GM12864 (cell line): ENCODE measurements at regions not wholly inside any gene's neighbourhood (a gene's known extent, or its start where the extent isn't known, plus 50 kb on each side); places are given as distances from the start of the nearest gene placed in this dataset.
"Not testable (repeated sequence)": the region's sequence is repeated elsewhere in the genome, so short reads cannot be mapped to it uniquely, and the experiment has no call there.

Source experiments
- DNase-seq: peaks from one replicate; pipeline ENCODE4 v3.0.0-alpha.2; 2011; ENCODE audit warnings: low read depth
- H3K4me3 ChIP-seq: 2 replicates; pipeline ENCODE4 v1.5.1; 2011; ENCODE audit warnings: mild to moderate bottlenecking, low read depth, low read length, control low read depth
- CTCF ChIP-seq: IDR thresholded peaks from 2 replicates; pipeline ENCODE4 v1.5.1; 2011; ENCODE audit warnings: low read depth, mild to moderate bottlenecking, moderate library complexity, low read length, control low read depth, inconsistent platforms; ENCODE audit errors: missing control alignments

GRCh38 chr7:145735061-145735460 lies 381.5 kb upstream of the CNTNAP2 start:
- DNase-seq: no peak
- H3K4me3 ChIP-seq: no peak overlapping the region

GRCh38 chr7:145732521-145732920 lies 384.1 kb upstream of the CNTNAP2 start:
- no peak for DNase-seq

More at GRCh38 chr7:145735061-145735460, 381.5 kb upstream of the CNTNAP2 start:
- no peak for TF ChIP-seq CTCF

GRCh38 chr7:145729691-145730090 lies 386.9 kb upstream of the CNTNAP2 start:
- TF ChIP-seq CTCF: no peak
- DNase-seq: no peak
- no peak overlapping the region for H3K4me3 ChIP-seq

More at GRCh38 chr7:145732521-145732920, 384.1 kb upstream of the CNTNAP2 start:
- H3K4me3 ChIP-seq: no peak overlapping the region
- no peak for TF ChIP-seq CTCF

GRCh38 chr7:145718129-145718528 lies 398.5 kb upstream of the CNTNAP2 start:
- DNase-seq: no peak
- TF ChIP-seq CTCF: no peak
- H3K4me3 ChIP-seq: no peak overlapping the region

- no peak for TF ChIP-seq CTCF
- no peak overlapping the region for H3K4me3 ChIP-seq
- no peak for DNase-seq
Measured at GRCh38 chr7:145700488-145700887, 416.1 kb upstream of the CNTNAP2 start.

- H3K4me3 ChIP-seq: no peak overlapping the region
- no peak for TF ChIP-seq CTCF
- DNase-seq: no peak
Measured at GRCh38 chr7:145698526-145699262, 417.9 kb upstream of the CNTNAP2 start.

- not testable (repeated sequence) for H3K4me3 ChIP-seq, DNase-seq
Measured at GRCh38 chr7:145697412-145698107, 419.0 kb upstream of the CNTNAP2 start.
